GM21825 (cell line): ENCODE measurements at regions not wholly inside any gene's neighbourhood (a gene's known extent, or its start where the extent isn't known, plus 50 kb on each side); places are given as distances from the start of the nearest gene placed in this dataset.

ENCODE experiments used
- ATAC-seq: cut with Tn5 transposase; IDR thresholded peaks from one replicate; pipeline ENCODE4 v1.9.1; 2021; ENCODE audit warnings: mild to moderate bottlenecking, moderate library complexity; ENCODE audit not compliant: unreplicated experiment

GRCh38 chr20:18992418-18992817 is 178.8 kb downstream of the SCP2D1 start:
- ATAC-seq = no peak

GRCh38 chr20:18995455-18995854 is 181.9 kb downstream of the SCP2D1 start:
- no peak for ATAC-seq

GRCh38 chr20:18999086-18999485 is 185.5 kb downstream of the SCP2D1 start:
- ATAC-seq = no peak

GRCh38 chr20:19000078-19000477 is 186.5 kb downstream of the SCP2D1 start:
- ATAC-seq = no peak

GRCh38 chr20:19001177-19001576 is 187.6 kb downstream of the SCP2D1 start:
- no peak for ATAC-seq

- ATAC-seq = no peak
These were observed 190.1 kb downstream of the SCP2D1 start for GRCh38 chr20:19003366-19004336.

- no peak for ATAC-seq
These were observed 191.4 kb downstream of the SCP2D1 start for GRCh38 chr20:19004975-19005374.

- ATAC-seq = no peak
These were observed 194.9 kb downstream of the SCP2D1 start for GRCh38 chr20:19008497-19008896.

- no peak for ATAC-seq
These were observed 195.6 kb downstream of the SCP2D1 start for GRCh38 chr20:19009081-19009688.

- ATAC-seq = no peak
These were observed 199.1 kb downstream of the SCP2D1 start for GRCh38 chr20:19012676-19013075.

- ATAC-seq = no peak
These were observed 198.5 kb upstream of the SLC24A3 start for GRCh38 chr20:19013907-19014306.

GRCh38 chr20:19015351-19016139 is 196.9 kb upstream of the SLC24A3 start:
- ATAC-seq = no peak

GRCh38 chr20:19016140-19016497 is 196.3 kb upstream of the SLC24A3 start:
- no peak for ATAC-seq

- ATAC-seq = no peak
These were observed 195.2 kb upstream of the SLC24A3 start for GRCh38 chr20:19017104-19017690.

GRCh38 chr20:19018881-19019280 is 193.6 kb upstream of the SLC24A3 start:
- no peak for ATAC-seq

GRCh38 chr20:19019734-19020364 is 192.6 kb upstream of the SLC24A3 start:
- ATAC-seq = no peak

- no peak for ATAC-seq
These were observed 190.9 kb upstream of the SLC24A3 start for GRCh38 chr20:19021406-19022117.

- no peak for ATAC-seq
These were observed 190.3 kb upstream of the SLC24A3 start for GRCh38 chr20:19022118-19022575.

- no peak for ATAC-seq
These were observed 189.5 kb upstream of the SLC24A3 start for GRCh38 chr20:19022791-19023448.
